ENCODE measurements at regions not wholly inside any gene's neighbourhood (a gene's known extent, or its start where the extent isn't known, plus 50 kb on each side); places are given as distances from the start of the nearest gene placed in this dataset.

GRCh38 chr10:10213237-10213636 lies 804.4 kb upstream of the CELF2 start:
- TF ChIP-seq CTCF (IDR thresholded peaks at IDR 0.05), result no peak
- no peak for TF ChIP-seq POLR2A (IDR thresholded peaks at IDR 0.05)
- Histone ChIP-seq H3K27me3 (no peaks in the 10 kb centered on the region), H3K4me3 (replicated peaks in 1 of 3) (no peak overlapping the region), H3K4me1 (no peaks in the 10 kb centered on the region), H3K27ac (no peak overlapping the region), H3K9me3 (no peaks in the 10 kb centered on the region), H3K36me3 (no peaks in the 10 kb centered on the region)
- 88 to 90% methylated on average over 5 of the region's 5 CpGs for WGBS, 2 donors
- DNase-seq, result no peak
- intact Hi-C loops (cut with DNase I), result no loop called here

DNA sequence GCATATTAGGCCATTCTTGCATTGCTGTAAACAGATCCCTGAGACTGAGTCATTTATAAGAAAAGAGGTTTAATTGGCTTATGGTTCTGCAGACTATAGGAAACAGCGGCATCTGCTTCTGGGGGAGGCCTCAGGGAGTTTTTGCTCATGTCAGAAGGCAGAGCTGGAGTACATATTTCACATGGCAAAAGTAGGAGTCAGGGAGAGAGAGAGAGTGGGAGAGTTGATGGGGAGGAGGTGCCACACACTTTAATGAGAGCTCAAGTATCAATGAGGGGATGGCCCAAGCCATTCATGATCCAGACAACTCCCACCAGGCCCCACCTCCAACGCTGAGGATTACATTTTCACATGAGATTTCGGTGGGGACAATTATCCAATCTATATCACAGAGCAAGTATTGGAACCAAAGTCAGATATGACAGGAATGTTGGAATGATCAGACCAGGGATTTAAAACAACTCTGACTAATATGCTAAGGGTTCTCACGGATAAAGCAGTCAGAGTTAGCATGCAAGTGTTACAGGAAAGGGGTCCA lies 795.3 kb upstream of the CELF2 start:
- no peak overlapping the region for H3K27ac ChIP-seq
- 71 to 79% methylated on average over 4 of the region's 4 CpGs for WGBS, 2 donors
- H3K9me3 ChIP-seq, result no peaks in the 10 kb centered on the region
- H3K4me3 ChIP-seq (replicated peaks in 1 of 3), result no peak overlapping the region
- H3K4me1 ChIP-seq, result no peaks in the 10 kb centered on the region
- intact Hi-C loops (cut with DNase I), result no loop called here
- no peaks in the 10 kb centered on the region for H3K36me3 ChIP-seq
- no peak for DNase-seq
- H3K27me3 ChIP-seq, result no peaks in the 10 kb centered on the region
- TF ChIP-seq POLR2A (IDR thresholded peaks at IDR 0.05), result no peak
- no peak for TF ChIP-seq CTCF (IDR thresholded peaks at IDR 0.05)

GRCh38 chr10:10223131-10223530 lies 794.5 kb upstream of the CELF2 start:
- intact Hi-C loops (cut with DNase I), result no loop called here
- no peaks in the 10 kb centered on the region for H3K36me3 ChIP-seq
- H3K4me3 ChIP-seq (replicated peaks in 1 of 3), result no peak overlapping the region
- WGBS, 2 donors, result 94 to 97% methylated on average over 3 of the region's 3 CpGs
- H3K9me3 ChIP-seq, result no peaks in the 10 kb centered on the region
- H3K27ac ChIP-seq, result no peak overlapping the region
- no peak for DNase-seq
- TF ChIP-seq POLR2A (IDR thresholded peaks at IDR 0.05) (no peak), CTCF (IDR thresholded peaks at IDR 0.05) (no peak)
- no peaks in the 10 kb centered on the region for H3K4me1 ChIP-seq
- no peaks in the 10 kb centered on the region for H3K27me3 ChIP-seq

DNA sequence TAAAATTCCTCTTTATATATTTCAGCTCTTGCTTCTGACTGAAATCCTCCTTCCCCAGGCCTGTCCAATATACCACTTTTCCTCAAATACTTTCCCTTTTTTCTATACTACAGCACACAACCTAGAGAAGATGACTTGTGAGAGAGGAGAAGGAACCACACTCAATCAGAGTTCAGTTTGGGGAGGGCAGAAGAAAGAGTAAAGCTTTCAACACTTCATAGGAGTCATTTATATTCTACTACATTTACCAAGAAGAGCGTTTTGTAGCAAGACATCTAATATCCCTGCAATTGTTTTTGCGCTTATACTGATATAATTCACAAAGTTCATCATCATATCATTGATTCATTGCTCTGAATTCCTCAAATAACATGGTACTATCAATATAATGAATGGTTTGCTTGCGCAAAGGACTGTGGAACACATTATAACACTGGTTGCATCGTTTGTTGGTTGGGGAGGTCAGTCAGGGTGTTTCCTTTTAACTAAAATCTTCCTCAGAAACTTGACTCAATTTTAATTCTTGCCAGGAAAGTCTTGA lies 792.5 kb upstream of the CELF2 start:
- Histone ChIP-seq H3K9me3 (no peaks in the 10 kb centered on the region), H3K4me1 (no peaks in the 10 kb centered on the region), H3K36me3 (no peaks in the 10 kb centered on the region), H3K27me3 (no peaks in the 10 kb centered on the region), H3K27ac (no peak overlapping the region), H3K4me3 (replicated peaks in 1 of 3) (no peak overlapping the region)
- intact Hi-C loops (cut with DNase I), result no loop called here
- WGBS, 2 donors, result 59 to 69% methylated on average over 4 of the region's 4 CpGs
- no peak for DNase-seq
- TF ChIP-seq CTCF (IDR thresholded peaks at IDR 0.05), result no peak

DNA sequence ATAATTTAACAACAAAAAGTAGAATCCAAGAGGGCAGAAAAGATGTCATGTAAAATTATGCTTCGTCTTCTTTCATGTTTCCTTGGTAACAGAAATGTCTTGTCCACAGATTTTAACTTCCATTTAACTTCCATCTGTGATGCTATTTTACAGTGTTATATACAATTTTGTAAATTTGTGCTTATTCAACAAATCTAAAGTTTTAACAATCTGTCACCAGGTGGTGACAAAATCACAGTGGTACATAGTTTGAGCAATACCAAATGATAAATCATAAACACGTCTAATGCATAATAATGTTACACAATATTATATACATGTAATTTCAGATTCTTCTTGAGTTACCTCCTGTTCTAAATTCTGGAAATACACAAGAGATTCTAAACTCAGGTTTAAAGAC lies 784.4 kb upstream of the CELF2 start:
- no peaks in the 10 kb centered on the region for H3K36me3 ChIP-seq
- no peaks in the 10 kb centered on the region for H3K9me3 ChIP-seq
- WGBS, 2 donors, result 76 to 86% methylated on average over 2 of the region's 2 CpGs
- no peaks in the 10 kb centered on the region for H3K4me1 ChIP-seq
- TF ChIP-seq CTCF (IDR thresholded peaks at IDR 0.05), result no peak
- no peak for TF ChIP-seq POLR2A (IDR thresholded peaks at IDR 0.05)
- H3K27me3 ChIP-seq, result no peaks in the 10 kb centered on the region
- intact Hi-C loops (cut with DNase I), result no loop called here
- no peak overlapping the region for H3K27ac ChIP-seq
- DNase-seq, result no peak
- no peak overlapping the region for H3K4me3 ChIP-seq (replicated peaks in 1 of 3)

Data from thyroid gland (tissue), 4 donors.